ENCODE measurements at regions not wholly inside any gene's neighbourhood (a gene's known extent, or its start where the extent isn't known, plus 50 kb on each side); places are given as distances from the start of the nearest gene placed in this dataset.

DNA sequence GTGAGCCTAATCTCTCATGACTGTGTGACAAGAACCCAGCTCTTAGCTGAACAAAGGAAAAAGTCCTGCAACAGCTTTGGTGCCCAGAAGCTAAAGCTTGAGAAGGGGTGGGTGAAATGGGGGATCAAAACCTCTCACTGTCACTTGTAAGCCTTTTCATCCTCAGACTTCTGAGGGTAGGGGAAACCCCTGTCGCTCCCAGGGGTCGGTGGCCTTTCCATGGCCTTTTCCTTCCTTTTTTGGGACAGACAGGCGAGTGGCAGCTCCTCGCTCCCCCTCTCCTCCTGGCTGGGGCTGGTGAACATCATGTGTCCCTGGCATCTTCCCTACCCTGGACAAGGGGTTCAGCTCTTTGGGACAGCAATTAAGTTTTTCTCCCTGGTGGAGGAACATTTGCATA is 78.2 kb downstream of the FAM47A start:
- no peak for TF ChIP-seq CTCF (conservative IDR thresholded peaks at IDR 0.05; ENCODE audit: low read length)
- no peak for TF ChIP-seq EZH2phosphoT487 (IDR thresholded peaks at IDR 0.05; ENCODE audit: borderline replicate concordance)
- Histone ChIP-seq H3F3A (ENCODE audit: low read depth) (no peaks in the 10 kb centered on the region), H3K4me3 (ENCODE audit: low read length, poor library complexity, severe bottlenecking) (no peak overlapping the region), H3K4me1 (ENCODE audit: insufficient read depth, low read length, poor library complexity, severe bottlenecking) (no peaks in the 10 kb centered on the region), H3K9ac (ENCODE audit: low read depth, low read length, poor library complexity, severe bottlenecking) (no peak overlapping the region), H4K20me1 (ENCODE audit: insufficient read depth, low read length, poor library complexity, severe bottlenecking) (no peaks in the 10 kb centered on the region), H3K79me2 (ENCODE audit: insufficient read depth, low read length) (no peaks in the 10 kb centered on the region), H3K27me3 (ENCODE audit: insufficient read depth, low read length, poor library complexity, severe bottlenecking) (no peaks in the 10 kb centered on the region), H3K36me3 (ENCODE audit: insufficient read depth, low read length) (no peaks in the 10 kb centered on the region), H3K9me3 (ENCODE audit: insufficient read depth, low read depth, low read length) (no peaks in the 10 kb centered on the region), H3K9me2 (replicated peaks; ENCODE audit: low read depth, low read length) (no peaks in the 10 kb centered on the region), H2AFZ (ENCODE audit: low read length) (no peak overlapping the region), H3K4me2 (ENCODE audit: low read depth, low read length, poor library complexity, severe bottlenecking) (no peak overlapping the region)
